ENCODE measurements at regions not wholly inside any gene's neighbourhood (a gene's known extent, or its start where the extent isn't known, plus 50 kb on each side); places are given as distances from the start of the nearest gene placed in this dataset.
A peak's percentile ranks its signal among the peaks of the same experiment; 100 is the strongest.

- no peak overlapping the region for H3K4me3 ChIP-seq (replicated peaks; ENCODE audit: low read depth, low read length)
- DNase-seq (ENCODE audit: low read depth): peak; percentile 31
- TF ChIP-seq, protein P1, sequence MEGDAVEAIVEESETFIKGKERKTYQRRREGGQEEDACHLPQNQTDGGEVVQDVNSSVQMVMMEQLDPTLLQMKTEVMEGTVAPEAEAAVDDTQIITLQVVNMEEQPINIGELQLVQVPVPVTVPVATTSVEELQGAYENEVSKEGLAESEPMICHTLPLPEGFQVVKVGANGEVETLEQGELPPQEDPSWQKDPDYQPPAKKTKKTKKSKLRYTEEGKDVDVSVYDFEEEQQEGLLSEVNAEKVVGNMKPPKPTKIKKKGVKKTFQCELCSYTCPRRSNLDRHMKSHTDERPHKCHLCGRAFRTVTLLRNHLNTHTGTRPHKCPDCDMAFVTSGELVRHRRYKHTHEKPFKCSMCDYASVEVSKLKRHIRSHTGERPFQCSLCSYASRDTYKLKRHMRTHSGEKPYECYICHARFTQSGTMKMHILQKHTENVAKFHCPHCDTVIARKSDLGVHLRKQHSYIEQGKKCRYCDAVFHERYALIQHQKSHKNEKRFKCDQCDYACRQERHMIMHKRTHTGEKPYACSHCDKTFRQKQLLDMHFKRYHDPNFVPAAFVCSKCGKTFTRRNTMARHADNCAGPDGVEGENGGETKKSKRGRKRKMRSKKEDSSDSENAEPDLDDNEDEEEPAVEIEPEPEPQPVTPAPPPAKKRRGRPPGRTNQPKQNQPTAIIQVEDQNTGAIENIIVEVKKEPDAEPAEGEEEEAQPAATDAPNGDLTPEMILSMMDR (IDR thresholded peaks at IDR 0.05; ENCODE audit: low read length, missing control alignments): no peak
Measured at GRCh38 chr4:46442963-46443362, 53.0 kb upstream of the GABRA2 start.

DNA sequence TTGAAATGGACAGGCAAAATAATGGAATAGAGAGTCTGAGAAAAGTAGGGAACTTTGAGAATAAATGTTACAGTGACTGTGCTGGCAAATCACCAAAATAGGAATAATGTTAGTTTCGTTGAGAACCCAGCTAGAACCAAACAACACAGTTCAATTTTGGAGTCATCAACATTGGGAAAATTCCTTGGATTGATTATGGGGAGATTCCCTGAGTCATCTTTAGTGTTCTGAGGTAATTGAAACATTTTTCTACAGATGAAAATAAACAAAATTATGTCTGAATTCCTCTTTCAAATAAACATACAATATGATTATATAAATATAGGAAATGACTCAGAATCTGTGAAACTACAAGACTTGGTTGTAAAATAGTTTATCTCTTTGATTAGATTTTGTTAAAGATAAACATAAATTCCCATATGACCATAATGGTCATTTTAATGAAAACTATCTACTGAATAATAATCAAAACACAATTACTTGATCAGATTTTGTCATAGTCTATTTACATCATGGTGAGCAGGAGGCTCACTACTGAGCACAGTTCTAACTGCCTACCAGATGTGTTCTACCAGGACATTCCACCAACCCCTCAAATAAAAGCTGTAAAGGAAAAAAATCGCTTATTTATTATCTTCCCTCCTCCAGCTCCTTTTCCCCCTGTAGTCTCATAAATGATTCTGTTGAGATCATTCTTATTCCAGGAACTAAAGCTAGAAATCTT, 51.4 kb upstream of the GABRA2 start:
- peak; percentile 43 for DNase-seq (ENCODE audit: low read depth)
- TF ChIP-seq, protein P1 (IDR thresholded peaks at IDR 0.05; ENCODE audit: low read length, missing control alignments): no peak
- H3K4me3 ChIP-seq (replicated peaks; ENCODE audit: low read depth, low read length): no peak overlapping the region

Measured in fibroblast of pulmonary artery (primary cell).